ENCODE measurements at regions not wholly inside any gene's neighbourhood (a gene's known extent, or its start where the extent isn't known, plus 50 kb on each side); places are given as distances from the start of the nearest gene placed in this dataset.

DNA sequence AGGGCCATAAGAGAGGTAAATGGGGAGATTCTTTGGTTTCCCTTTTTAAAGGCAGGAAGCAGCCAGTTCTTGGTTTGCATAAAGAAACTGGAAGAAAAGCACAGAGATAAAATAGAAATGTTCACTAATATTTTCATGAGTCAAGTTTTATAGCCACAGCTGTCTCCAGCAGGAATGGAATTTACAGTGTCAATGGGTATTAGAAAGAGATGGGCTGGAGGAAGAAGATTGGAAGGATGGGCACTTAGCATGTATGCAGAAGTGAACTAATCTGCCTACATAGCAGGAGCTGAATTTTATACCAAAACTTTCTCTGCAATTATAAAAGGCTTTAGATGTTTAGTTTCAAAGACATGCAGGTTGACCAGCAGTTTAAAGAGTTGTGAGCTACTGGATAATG lies 521.9 kb upstream of the GOLIM4 start:
- TF ChIP-seq EZH2 (IDR thresholded peaks at IDR 0.05; ENCODE audit: insufficient read depth, poor library complexity, severe bottlenecking) (no peak), EZH2phosphoT487 (IDR thresholded peaks at IDR 0.05; ENCODE audit: insufficient read depth, low read depth) (no peak)

Data from GM23248 (cell line).